CD4-positive, alpha-beta T cell treated with Interleukin-1 beta for 1 hour (primary cell): ENCODE measurements at regions not wholly inside any gene's neighbourhood (a gene's known extent, or its start where the extent isn't known, plus 50 kb on each side); places are given as distances from the start of the nearest gene placed in this dataset.

Source experiments
- DNase-seq, 2 donors: peaks; one replicate each; pipeline ENCODE4 v3.0.0-alpha.2; 2020 to 2022

GRCh38 chr7:145644426-145645134, 472.0 kb upstream of the CNTNAP2 start:
- DNase-seq, result no peak

- DNase-seq, result no peak
Observed at GRCh38 chr7:145643981-145644380, 472.6 kb upstream of the CNTNAP2 start.

- no peak for DNase-seq
Observed at GRCh38 chr7:145633513-145633912, 483.1 kb upstream of the CNTNAP2 start.

- DNase-seq, result no peak
Observed at GRCh38 chr7:145624618-145625017, 492.0 kb upstream of the CNTNAP2 start.

- DNase-seq, result no peak
Observed at GRCh38 chr7:145605963-145606362, 510.6 kb upstream of the CNTNAP2 start.

GRCh38 chr7:145599376-145599775, 517.2 kb upstream of the CNTNAP2 start:
- no peak for DNase-seq

- no peak for DNase-seq
Observed at GRCh38 chr7:145584401-145584800, 532.2 kb upstream of the CNTNAP2 start.

GRCh38 chr7:145582742-145583303, 533.8 kb upstream of the CNTNAP2 start:
- no peak for DNase-seq

GRCh38 chr7:145557805-145558204, 558.8 kb upstream of the CNTNAP2 start:
- DNase-seq, result no peak

GRCh38 chr7:145543242-145543641, 573.4 kb upstream of the CNTNAP2 start:
- DNase-seq, result no peak

- no peak for DNase-seq
Observed at GRCh38 chr7:145539910-145540309, 576.7 kb upstream of the CNTNAP2 start.

GRCh38 chr7:145534301-145534700, 582.3 kb upstream of the CNTNAP2 start:
- DNase-seq, result no peak

GRCh38 chr7:145520284-145520683, 596.3 kb upstream of the CNTNAP2 start:
- DNase-seq, result no peak

GRCh38 chr7:145511004-145511403, 605.6 kb upstream of the CNTNAP2 start:
- DNase-seq, result no peak

- no peak for DNase-seq
Observed at GRCh38 chr7:145497911-145498525, 618.6 kb upstream of the CNTNAP2 start.

GRCh38 chr7:145490356-145490755, 626.2 kb upstream of the CNTNAP2 start:
- DNase-seq, result no peak

GRCh38 chr7:145489609-145490008, 627.0 kb upstream of the CNTNAP2 start:
- no peak for DNase-seq

GRCh38 chr7:145488816-145489215, 627.8 kb upstream of the CNTNAP2 start:
- DNase-seq, result no peak

- no peak for DNase-seq
Observed at GRCh38 chr7:145481985-145482384, 634.6 kb upstream of the CNTNAP2 start.

- DNase-seq, result no peak
Observed at GRCh38 chr7:145478541-145478940, 638.1 kb upstream of the CNTNAP2 start.

- DNase-seq, result no peak
Observed at GRCh38 chr7:145474009-145474686, 638.3 kb upstream of the TPK1 start.

GRCh38 chr7:145471883-145472282, 636.0 kb upstream of the TPK1 start:
- no peak for DNase-seq

- DNase-seq, result no peak
Observed at GRCh38 chr7:145464287-145464686, 628.4 kb upstream of the TPK1 start.

GRCh38 chr7:145462463-145462862, 626.6 kb upstream of the TPK1 start:
- DNase-seq, result no peak
